Fibroblast of lung (primary cell): ENCODE measurements at regions not wholly inside any gene's neighbourhood (a gene's known extent, or its start where the extent isn't known, plus 50 kb on each side); places are given as distances from the start of the nearest gene placed in this dataset.

Source experiments
- DNase-seq, 2 donors: peaks; one replicate each; pipeline versions ENCODE4 v3.0.0 to v3.0.0-alpha.2; 2010; ENCODE audit warnings: low read depth in 2 of 2
- H2AFZ ChIP-seq: 2 replicates; pipeline ENCODE4 v1.5.1; 2012; ENCODE audit warnings: low read length, control low read depth, inconsistent platforms
- H3K27ac ChIP-seq: 2 replicates; pipeline ENCODE4 v1.5.1; 2011; ENCODE audit warnings: low read length, control low read depth; ENCODE audit not compliant: insufficient read depth
- H3K27me3 ChIP-seq: 2 replicates; pipeline ENCODE4 v1.5.1; 2011; ENCODE audit warnings: mild to moderate bottlenecking, low read length; ENCODE audit not compliant: control insufficient read depth, insufficient read depth
- H3K36me3 ChIP-seq: 2 replicates; pipeline ENCODE4 v1.5.1; 2011; ENCODE audit warnings: low read length; ENCODE audit not compliant: control insufficient read depth, insufficient read depth
- H3K4me1 ChIP-seq: 2 replicates; pipeline ENCODE4 v1.5.1; 2011; ENCODE audit warnings: low read length; ENCODE audit not compliant: control insufficient read depth, insufficient read depth; ENCODE audit errors: extremely low read depth
- H3K4me2 ChIP-seq: 2 replicates; pipeline ENCODE4 v1.5.1; 2011; ENCODE audit warnings: low read length, control low read depth; ENCODE audit not compliant: insufficient read depth; ENCODE audit errors: extremely low read depth
- H3K4me3 ChIP-seq, 4 experiments: fragments of 200-600 bp in 1 of 4; sonication (generic) in 1 of 4; replicated peaks in 1 of 4; 2 replicates each; pipeline ENCODE4 v1.5.1; 2011 to 2016; ENCODE audit warnings: low read length in 4 of 4, low read depth in 3 of 4, mild to moderate bottlenecking in 3 of 4, control low read depth in 2 of 4, inconsistent platforms in 1 of 4, mixed read lengths in 1 of 4; ENCODE audit not compliant: insufficient read depth in 1 of 4; ENCODE audit errors: control extremely low read depth in 1 of 4
- H3K79me2 ChIP-seq: 2 replicates; pipeline ENCODE4 v1.5.1; 2012; ENCODE audit warnings: mild to moderate bottlenecking, low read length, inconsistent platforms; ENCODE audit not compliant: control insufficient read depth, insufficient read depth
- H3K9ac ChIP-seq: 2 replicates; pipeline ENCODE4 v1.5.1; 2011; ENCODE audit warnings: mild to moderate bottlenecking, low read length, control low read depth; ENCODE audit not compliant: insufficient read depth
- H3K9me3 ChIP-seq: 2 replicates; pipeline ENCODE4 v1.5.1; 2012; ENCODE audit warnings: low read depth, low read length; ENCODE audit not compliant: control insufficient read depth, insufficient read depth
- H4K20me1 ChIP-seq: 2 replicates; pipeline ENCODE4 v1.5.1; 2011; ENCODE audit warnings: low read length; ENCODE audit not compliant: control insufficient read depth, insufficient read depth; ENCODE audit errors: extremely low read depth
- EZH2 ChIP-seq: IDR thresholded peaks from 2 replicates; pipeline ENCODE4 v1.5.1; 2012; ENCODE audit warnings: low read length, control low read depth, mild to moderate bottlenecking; ENCODE audit errors: missing control alignments
- TF ChIP-seq, protein P1 (sequence below), 2 donors: IDR thresholded peaks in 1 of 2; conservative IDR thresholded peaks in 1 of 2; 1 replicate in 1 of 2; 2 replicates in 1 of 2; pipeline ENCODE4 v1.5.1; 2011 to 2012; ENCODE audit warnings: low read length in 2 of 2, control low read depth in 1 of 2, inconsistent platforms in 1 of 2, low read depth in 1 of 2, mild to moderate bottlenecking in 1 of 2

DNA sequence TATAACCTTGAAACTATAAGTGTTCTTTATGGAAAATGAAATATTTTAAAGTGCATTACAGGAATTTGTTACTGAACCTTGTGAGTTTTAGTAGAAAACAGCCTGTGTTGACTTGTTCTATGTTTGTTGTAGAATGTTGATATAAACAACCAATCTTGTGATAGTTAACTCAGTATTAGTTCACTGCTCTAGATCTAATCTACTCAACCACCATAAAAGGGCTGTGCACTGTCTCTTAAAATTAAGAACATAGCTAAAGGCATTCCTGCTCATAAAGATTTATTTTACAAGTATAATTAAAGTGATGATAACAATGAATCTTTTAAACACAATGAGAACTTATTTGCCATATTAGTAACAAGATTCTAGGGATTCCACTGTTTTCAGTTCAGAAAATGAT lies 110.5 kb upstream of the KLF7 start:
- no peak overlapping the region for H3K27ac ChIP-seq
- H3K79me2 ChIP-seq, result no peaks in the 10 kb centered on the region
- H3K4me1 ChIP-seq, result no peaks in the 10 kb centered on the region
- no peak overlapping the region for H3K4me3 ChIP-seq
- no peak for DNase-seq
- no peak overlapping the region for H3K9ac ChIP-seq
- H3K36me3 ChIP-seq, result no peaks in the 10 kb centered on the region
- no peaks in the 10 kb centered on the region for H4K20me1 ChIP-seq
- H3K9me3 ChIP-seq, result no peaks in the 10 kb centered on the region
- TF ChIP-seq, protein P1, sequence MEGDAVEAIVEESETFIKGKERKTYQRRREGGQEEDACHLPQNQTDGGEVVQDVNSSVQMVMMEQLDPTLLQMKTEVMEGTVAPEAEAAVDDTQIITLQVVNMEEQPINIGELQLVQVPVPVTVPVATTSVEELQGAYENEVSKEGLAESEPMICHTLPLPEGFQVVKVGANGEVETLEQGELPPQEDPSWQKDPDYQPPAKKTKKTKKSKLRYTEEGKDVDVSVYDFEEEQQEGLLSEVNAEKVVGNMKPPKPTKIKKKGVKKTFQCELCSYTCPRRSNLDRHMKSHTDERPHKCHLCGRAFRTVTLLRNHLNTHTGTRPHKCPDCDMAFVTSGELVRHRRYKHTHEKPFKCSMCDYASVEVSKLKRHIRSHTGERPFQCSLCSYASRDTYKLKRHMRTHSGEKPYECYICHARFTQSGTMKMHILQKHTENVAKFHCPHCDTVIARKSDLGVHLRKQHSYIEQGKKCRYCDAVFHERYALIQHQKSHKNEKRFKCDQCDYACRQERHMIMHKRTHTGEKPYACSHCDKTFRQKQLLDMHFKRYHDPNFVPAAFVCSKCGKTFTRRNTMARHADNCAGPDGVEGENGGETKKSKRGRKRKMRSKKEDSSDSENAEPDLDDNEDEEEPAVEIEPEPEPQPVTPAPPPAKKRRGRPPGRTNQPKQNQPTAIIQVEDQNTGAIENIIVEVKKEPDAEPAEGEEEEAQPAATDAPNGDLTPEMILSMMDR (conservative IDR thresholded peaks at IDR 0.05 in 1 of 2, IDR thresholded peaks at IDR 0.05 in 1 of 2; ENCODE audit: low read depth in 1 of 2, low read length in 2 of 2), result no peak
- TF ChIP-seq EZH2, result no peak
- no peak overlapping the region for H3K4me2 ChIP-seq
- H2AFZ ChIP-seq, result no peak overlapping the region
- no peaks in the 10 kb centered on the region for H3K27me3 ChIP-seq

DNA sequence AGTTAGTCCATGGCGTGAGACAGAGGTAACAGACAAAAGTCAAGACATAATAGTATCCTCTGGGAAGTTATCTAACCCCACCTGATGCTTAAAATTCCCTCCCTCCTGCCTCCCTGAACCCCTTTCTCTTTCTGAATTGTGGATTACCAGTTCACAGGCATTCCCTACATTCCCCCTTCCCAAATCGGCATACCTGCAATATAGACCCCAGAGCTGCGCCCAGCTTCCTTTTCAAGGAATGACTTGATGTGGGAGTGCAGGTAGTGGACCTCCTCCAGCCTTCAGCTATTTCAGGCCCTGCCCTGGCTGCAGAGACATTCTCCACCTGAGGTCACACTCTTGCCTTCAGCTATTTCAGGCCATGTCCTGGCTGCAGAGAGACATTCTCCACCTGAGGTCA lies 111.1 kb upstream of the KLF7 start:
- Histone ChIP-seq H3K4me2 (no peak overlapping the region), H3K4me1 (no peaks in the 10 kb centered on the region), H3K9ac (no peak overlapping the region), H3K36me3 (no peaks in the 10 kb centered on the region), H3K79me2 (no peaks in the 10 kb centered on the region), H2AFZ (no peak overlapping the region), H3K4me3 (no peak overlapping the region), H4K20me1 (no peaks in the 10 kb centered on the region), H3K9me3 (no peaks in the 10 kb centered on the region), H3K27ac (no peak overlapping the region), H3K27me3 (no peaks in the 10 kb centered on the region)
- DNase-seq, result no peak
- TF ChIP-seq, protein P1 (conservative IDR thresholded peaks at IDR 0.05 in 1 of 2, IDR thresholded peaks at IDR 0.05 in 1 of 2; ENCODE audit: low read depth in 1 of 2, low read length in 2 of 2), result no peak

DNA sequence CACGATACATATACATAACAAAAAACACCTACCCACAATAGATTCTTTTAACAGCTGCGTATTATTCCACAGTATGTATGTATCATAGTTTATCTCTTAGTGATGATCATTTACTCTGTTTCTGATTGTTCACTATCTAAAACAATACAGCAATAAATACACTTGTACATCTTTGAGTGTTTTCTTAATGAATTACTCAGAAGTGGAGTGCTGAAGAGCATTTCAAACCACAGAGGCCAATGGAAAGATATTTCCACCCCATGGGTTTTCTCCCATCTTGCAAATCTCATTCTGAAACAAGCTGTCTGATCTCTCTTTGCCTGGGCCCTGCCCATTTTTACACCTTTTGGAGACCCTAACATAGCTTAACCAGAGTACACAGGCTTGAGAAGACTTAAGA lies 113.8 kb upstream of the KLF7 start:
- TF ChIP-seq, protein P1 (conservative IDR thresholded peaks at IDR 0.05 in 1 of 2, IDR thresholded peaks at IDR 0.05 in 1 of 2; ENCODE audit: low read depth in 1 of 2, low read length in 2 of 2), result no peak
- TF ChIP-seq EZH2, result no peak

More for the DNA sequence above, 113.8 kb upstream of the KLF7 start:
- H2AFZ ChIP-seq, result no peak overlapping the region
- H3K79me2 ChIP-seq, result no peaks in the 10 kb centered on the region
- no peaks in the 10 kb centered on the region for H3K27me3 ChIP-seq
- H3K9me3 ChIP-seq, result no peaks in the 10 kb centered on the region
- no peak overlapping the region for H3K4me2 ChIP-seq
- H4K20me1 ChIP-seq, result no peaks in the 10 kb centered on the region
- no peak overlapping the region for H3K27ac ChIP-seq
- no peaks in the 10 kb centered on the region for H3K36me3 ChIP-seq
- no peak for DNase-seq
- no peak overlapping the region for H3K9ac ChIP-seq
- no peak overlapping the region for H3K4me3 ChIP-seq
- H3K4me1 ChIP-seq, result no peaks in the 10 kb centered on the region
